ENCODE measurements at regions not wholly inside any gene's neighbourhood (a gene's known extent, or its start where the extent isn't known, plus 50 kb on each side); places are given as distances from the start of the nearest gene placed in this dataset.

GRCh38 chr12:19891936-19892591 is 452.8 kb downstream of the AEBP2 start:
- ATAC-seq (no peak), DNase-seq (ENCODE audit: low read depth, low spot score) (no peak)
- Histone ChIP-seq H3K9me3 (ENCODE audit: control insufficient read depth, insufficient read depth, low read depth, low read length) (no peaks in the 10 kb centered on the region), H3K27ac (ENCODE audit: low read length) (no peak overlapping the region), H3K27me3 (ENCODE audit: control insufficient read depth, insufficient read depth, low read length) (no peaks in the 10 kb centered on the region), H3K36me3 (ENCODE audit: control insufficient read depth, insufficient read depth, low read length) (no peaks in the 10 kb centered on the region), H3K4me3 (ENCODE audit: low read depth in 2 of 2, low read length in 2 of 2) (no peak overlapping the region), H3K4me1 (ENCODE audit: control insufficient read depth, insufficient read depth, low read length) (no peaks in the 10 kb centered on the region)
- intact Hi-C loops (cut with micrococcal nuclease; ENCODE audit: unreplicated experiment) (no loop called here), in situ Hi-C loops (cut with HindIII; ENCODE audit: low pct_unique_long_range_greater_than_20kb, low sequenced_read_pairs) (no loop called here)
- no TSS peak for BruUV-seq (replicated peaks)
- ChIA-PET CTCF (interaction anchor here (0.6 kb wide), 1 partner anchor 10 kb away, joined by 5 read pairs; no protein-coding TSS in a partner anchor), POLR2A (no interaction called here)
- no peak for TF ChIP-seq TCF7L2 (IDR thresholded peaks at IDR 0.05; ENCODE audit: low read depth, low read length)
- TF ChIP-seq CTCF (IDR thresholded peaks at IDR 0.05): no peak

- intact Hi-C loops (cut with micrococcal nuclease; ENCODE audit: unreplicated experiment) (no loop called here), in situ Hi-C loops (cut with HindIII; ENCODE audit: low pct_unique_long_range_greater_than_20kb, low sequenced_read_pairs) (no loop called here)
- Histone ChIP-seq H3K4me1 (ENCODE audit: control insufficient read depth, insufficient read depth, low read length) (no peaks in the 10 kb centered on the region), H3K4me3 (ENCODE audit: low read depth in 2 of 2, low read length in 2 of 2) (no peak overlapping the region), H3K27me3 (ENCODE audit: control insufficient read depth, insufficient read depth, low read length) (no peaks in the 10 kb centered on the region), H3K36me3 (ENCODE audit: control insufficient read depth, insufficient read depth, low read length) (no peaks in the 10 kb centered on the region), H3K9me3 (ENCODE audit: control insufficient read depth, insufficient read depth, low read depth, low read length) (no peaks in the 10 kb centered on the region), H3K27ac (ENCODE audit: low read length) (no peak overlapping the region)
- no TSS peak for BruUV-seq (replicated peaks)
- no peak for ATAC-seq
- ChIA-PET CTCF (no interaction called here), POLR2A (no interaction called here)
- no peak for DNase-seq (ENCODE audit: low read depth, low spot score)
- no peak for TF ChIP-seq CTCF (IDR thresholded peaks at IDR 0.05)
- no peak for TF ChIP-seq POLR2AphosphoS5 (IDR thresholded peaks at IDR 0.05; ENCODE audit: low read depth, low read length)
Observed at GRCh38 chr12:19893514-19893913, 454.2 kb downstream of the AEBP2 start.

- TF ChIP-seq TCF7L2 (IDR thresholded peaks at IDR 0.05; ENCODE audit: low read depth, low read length): no peak
- TF ChIP-seq SIN3A (IDR thresholded peaks at IDR 0.05; ENCODE audit: borderline replicate concordance, insufficient read depth, low read depth, low read length): no peak
- TF ChIP-seq REST (IDR thresholded peaks at IDR 0.05; ENCODE audit: insufficient read depth in 1 of 2, low read depth in 2 of 2, low read length in 1 of 2): no peak
- no peak for TF ChIP-seq CTCF (IDR thresholded peaks at IDR 0.05)
- TF ChIP-seq POLR2AphosphoS5 (IDR thresholded peaks at IDR 0.05; ENCODE audit: low read depth, low read length): no peak
- ATAC-seq (no peak), DNase-seq (ENCODE audit: low read depth, low spot score) (no peak)
- in situ Hi-C loops (cut with HindIII; ENCODE audit: low pct_unique_long_range_greater_than_20kb, low sequenced_read_pairs) (no loop called here), intact Hi-C loops (cut with micrococcal nuclease; ENCODE audit: unreplicated experiment) (no loop called here)
- no peak overlapping the region for H3K27ac ChIP-seq (ENCODE audit: low read length)
- POLR2A ChIA-PET: no interaction called here
- no peaks in the 10 kb centered on the region for H3K9me3 ChIP-seq (ENCODE audit: control insufficient read depth, insufficient read depth, low read depth, low read length)
- no peaks in the 10 kb centered on the region for H3K36me3 ChIP-seq (ENCODE audit: control insufficient read depth, insufficient read depth, low read length)
- no peaks in the 10 kb centered on the region for H3K27me3 ChIP-seq (ENCODE audit: control insufficient read depth, insufficient read depth, low read length)
- no TSS peak for BruUV-seq (replicated peaks)
- no peaks in the 10 kb centered on the region for H3K4me1 ChIP-seq (ENCODE audit: control insufficient read depth, insufficient read depth, low read length)
- CTCF ChIA-PET: no interaction called here
- no peak overlapping the region for H3K4me3 ChIP-seq (ENCODE audit: low read depth in 2 of 2, low read length in 2 of 2)
Observed at GRCh38 chr12:19894050-19894449, 454.8 kb downstream of the AEBP2 start.
